ENCODE measurements at regions not wholly inside any gene's neighbourhood (a gene's known extent, or its start where the extent isn't known, plus 50 kb on each side); places are given as distances from the start of the nearest gene placed in this dataset.

- no peaks in the 10 kb centered on the region for H3K36me3 ChIP-seq (ENCODE audit: low read depth)
- H2AFZ ChIP-seq: no peak overlapping the region
- H3K4me1 ChIP-seq (ENCODE audit: insufficient read depth): peaks cover 5% of the 10 kb centered on the region; the same call in 1 of the 2 replicates
- no peak for DNase-seq
- no peak overlapping the region for H3K27ac ChIP-seq
- no peak overlapping the region for H3K4me2 ChIP-seq (ENCODE audit: unreplicated experiment)
- no peaks in the 10 kb centered on the region for H3K9me2 ChIP-seq (ENCODE audit: insufficient read depth)
- no peak overlapping the region for H3K4me3 ChIP-seq
- no peaks in the 10 kb centered on the region for H3K9me3 ChIP-seq (ENCODE audit: low read depth)
- H3F3A ChIP-seq (ENCODE audit: insufficient read depth): no peaks in the 10 kb centered on the region
- in situ Hi-C loops (cut with MboI): no loop called here
- H3K79me2 ChIP-seq (ENCODE audit: insufficient read depth): no peaks in the 10 kb centered on the region
- no peaks in the 10 kb centered on the region for H3K27me3 ChIP-seq (replicated peaks; ENCODE audit: insufficient read depth)
- whole genome bisulfite sequencing, 2 experiments (ENCODE audit: low coverage in 1 of 2, low lambda C conversion rate in 2 of 2, missing lambda C conversion rate in 2 of 2): 75 to 83% methylated on average over 2 of the region's 2 CpGs
- H4K20me1 ChIP-seq (ENCODE audit: insufficient read depth): no peaks in the 10 kb centered on the region
- no peak overlapping the region for H3K9ac ChIP-seq
- TF ChIP-seq EZH2phosphoT487 (IDR thresholded peaks at IDR 0.05; ENCODE audit: insufficient read depth, low read depth): no peak
- no peak for TF ChIP-seq EZH2 (IDR thresholded peaks at IDR 0.05; ENCODE audit: insufficient read depth, poor library complexity, severe bottlenecking)
These were observed 80.2 kb upstream of the IL12B start for GRCh38 chr5:159410480-159410879.

GRCh38 chr5:159411115-159411514 is 80.8 kb upstream of the IL12B start:
- no peak overlapping the region for H3K4me3 ChIP-seq
- peaks cover 5% of the 10 kb centered on the region; the same call in 1 of the 2 replicates for H3K4me1 ChIP-seq (ENCODE audit: insufficient read depth)
- H3K9me2 ChIP-seq (ENCODE audit: insufficient read depth): no peaks in the 10 kb centered on the region
- no peaks in the 10 kb centered on the region for H3K27me3 ChIP-seq (replicated peaks; ENCODE audit: insufficient read depth)
- no peaks in the 10 kb centered on the region for H3F3A ChIP-seq (ENCODE audit: insufficient read depth)
- H4K20me1 ChIP-seq (ENCODE audit: insufficient read depth): no peaks in the 10 kb centered on the region
- in situ Hi-C loops (cut with MboI): no loop called here
- H3K9ac ChIP-seq: no peak overlapping the region
- H3K79me2 ChIP-seq (ENCODE audit: insufficient read depth): no peaks in the 10 kb centered on the region
- TF ChIP-seq EZH2phosphoT487 (IDR thresholded peaks at IDR 0.05; ENCODE audit: insufficient read depth, low read depth) (no peak), EZH2 (IDR thresholded peaks at IDR 0.05; ENCODE audit: insufficient read depth, poor library complexity, severe bottlenecking) (no peak)
- H2AFZ ChIP-seq: no peak overlapping the region
- WGBS, 2 experiments (ENCODE audit: low coverage in 1 of 2, low lambda C conversion rate in 2 of 2, missing lambda C conversion rate in 2 of 2): 69 to 71% methylated on average over 6 of the region's 6 CpGs
- no peaks in the 10 kb centered on the region for H3K9me3 ChIP-seq (ENCODE audit: low read depth)
- H3K27ac ChIP-seq: no peak overlapping the region
- H3K36me3 ChIP-seq (ENCODE audit: low read depth): no peaks in the 10 kb centered on the region
- DNase-seq: no peak
- H3K4me2 ChIP-seq (ENCODE audit: unreplicated experiment): no peak overlapping the region

GRCh38 chr5:159412284-159413046 is 82.2 kb upstream of the IL12B start:
- Histone ChIP-seq H3K27me3 (replicated peaks; ENCODE audit: insufficient read depth) (no peaks in the 10 kb centered on the region), H3K9ac (no peak overlapping the region), H3K9me2 (ENCODE audit: insufficient read depth) (no peaks in the 10 kb centered on the region), H3K27ac (no peak overlapping the region), H3K4me3 (no peak overlapping the region), H4K20me1 (ENCODE audit: insufficient read depth) (no peaks in the 10 kb centered on the region), H3K36me3 (ENCODE audit: low read depth) (no peaks in the 10 kb centered on the region), H3K9me3 (ENCODE audit: low read depth) (no peaks in the 10 kb centered on the region), H3K4me1 (ENCODE audit: insufficient read depth) (peaks cover 5% of the 10 kb centered on the region; the same call in 1 of the 2 replicates), H3F3A (ENCODE audit: insufficient read depth) (no peaks in the 10 kb centered on the region), H3K79me2 (ENCODE audit: insufficient read depth) (no peaks in the 10 kb centered on the region), H3K4me2 (ENCODE audit: unreplicated experiment) (no peak overlapping the region), H2AFZ (no peak overlapping the region)
- in situ Hi-C loops (cut with MboI): no loop called here
- no peak for TF ChIP-seq EZH2phosphoT487 (IDR thresholded peaks at IDR 0.05; ENCODE audit: insufficient read depth, low read depth)
- no peak for TF ChIP-seq EZH2 (IDR thresholded peaks at IDR 0.05; ENCODE audit: insufficient read depth, poor library complexity, severe bottlenecking)
- WGBS, 2 experiments (ENCODE audit: low coverage in 1 of 2, low lambda C conversion rate in 2 of 2, missing lambda C conversion rate in 2 of 2): 77 to 83% methylated on average over 6 of the region's 6 CpGs
- no peak for DNase-seq

- no peaks in the 10 kb centered on the region for H3K36me3 ChIP-seq (ENCODE audit: low read depth)
- peaks cover 5% of the 10 kb centered on the region; the same call in 1 of the 2 replicates for H3K4me1 ChIP-seq (ENCODE audit: insufficient read depth)
- no peak overlapping the region for H3K4me3 ChIP-seq
- TF ChIP-seq EZH2 (IDR thresholded peaks at IDR 0.05; ENCODE audit: insufficient read depth, poor library complexity, severe bottlenecking): no peak
- no peak for TF ChIP-seq EZH2phosphoT487 (IDR thresholded peaks at IDR 0.05; ENCODE audit: insufficient read depth, low read depth)
- no peaks in the 10 kb centered on the region for H3K9me2 ChIP-seq (ENCODE audit: insufficient read depth)
- no peak overlapping the region for H3K27ac ChIP-seq
- no peaks in the 10 kb centered on the region for H3K27me3 ChIP-seq (replicated peaks; ENCODE audit: insufficient read depth)
- DNase-seq: no peak
- no peaks in the 10 kb centered on the region for H4K20me1 ChIP-seq (ENCODE audit: insufficient read depth)
- whole genome bisulfite sequencing, 2 experiments (ENCODE audit: low coverage in 1 of 2, low lambda C conversion rate in 2 of 2, missing lambda C conversion rate in 2 of 2): 79 to 80% methylated on average over 2 of the region's 2 CpGs
- no peaks in the 10 kb centered on the region for H3F3A ChIP-seq (ENCODE audit: insufficient read depth)
- H3K9ac ChIP-seq: no peak overlapping the region
- no peaks in the 10 kb centered on the region for H3K9me3 ChIP-seq (ENCODE audit: low read depth)
- H2AFZ ChIP-seq: no peak overlapping the region
- H3K4me2 ChIP-seq (ENCODE audit: unreplicated experiment): no peak overlapping the region
- in situ Hi-C loops (cut with MboI): no loop called here
- H3K79me2 ChIP-seq (ENCODE audit: insufficient read depth): no peaks in the 10 kb centered on the region
These were observed 83.7 kb upstream of the IL12B start for GRCh38 chr5:159414021-159414420.

Data from GM23248 (cell line).